H9 (cell line): ENCODE measurements at regions not wholly inside any gene's neighbourhood (a gene's known extent, or its start where the extent isn't known, plus 50 kb on each side); places are given as distances from the start of the nearest gene placed in this dataset.

Experiments
- DNase-seq: peaks from one replicate; pipeline ENCODE4 v3.0.0-alpha.2; 2017
- H2AFZ ChIP-seq: one replicate; pipeline ENCODE4 v1.6.1; 2013; ENCODE audit warnings: mild to moderate bottlenecking, low read length, control low read depth, moderate library complexity
- H2AK5ac ChIP-seq: 2 replicates; pipeline ENCODE4 v1.6.1; 2013; ENCODE audit warnings: low read length, control low read depth, mixed read lengths; ENCODE audit not compliant: insufficient read length
- H2BK120ac ChIP-seq: one replicate; pipeline ENCODE4 v1.6.1; 2013; ENCODE audit warnings: low read depth, mild to moderate bottlenecking, low read length, control low read depth, inconsistent platforms; ENCODE audit not compliant: poor library complexity, severe bottlenecking
- H2BK12ac ChIP-seq: 2 replicates; pipeline ENCODE4 v1.6.1; 2013; ENCODE audit warnings: low read length, control low read depth, mixed read lengths, low read depth; ENCODE audit not compliant: insufficient read length
- H2BK15ac ChIP-seq: 2 replicates; pipeline ENCODE4 v1.6.1; 2013; ENCODE audit warnings: low read depth, low read length, control low read depth
- H2BK20ac ChIP-seq: one replicate; pipeline ENCODE4 v1.6.1; 2013; ENCODE audit warnings: low read depth, mild to moderate bottlenecking, low read length, control low read depth, inconsistent platforms; ENCODE audit not compliant: poor library complexity, severe bottlenecking
- H2BK5ac ChIP-seq: 2 replicates; pipeline ENCODE4 v1.6.1; 2013; ENCODE audit warnings: low read length, control low read depth, mixed read lengths; ENCODE audit not compliant: insufficient read length
- H3K14ac ChIP-seq: 2 replicates; pipeline ENCODE4 v1.6.1; 2013; ENCODE audit warnings: low read length, control low read depth; ENCODE audit not compliant: insufficient read depth
- H3K18ac ChIP-seq: 2 replicates; pipeline ENCODE4 v1.6.1; 2013; ENCODE audit warnings: low read depth, mild to moderate bottlenecking, mixed read lengths, low read length, control low read depth; ENCODE audit not compliant: insufficient read length
- H3K23ac ChIP-seq: 2 replicates; pipeline ENCODE4 v1.6.1; 2013; ENCODE audit warnings: low read length, control low read depth, mixed read lengths, low read depth; ENCODE audit not compliant: insufficient read length
- H3K23me2 ChIP-seq: 2 replicates; pipeline ENCODE4 v1.6.1; 2013; ENCODE audit warnings: low read depth, mild to moderate bottlenecking, mixed read lengths, low read length, control low read depth; ENCODE audit not compliant: insufficient read length, poor library complexity, severe bottlenecking
- H3K27ac ChIP-seq: 2 replicates; pipeline ENCODE4 v1.5.1; 2013; ENCODE audit warnings: low read length, control low read depth, mixed read lengths, low read depth; ENCODE audit not compliant: insufficient read length
- H3K27me3 ChIP-seq: 2 replicates; pipeline ENCODE4 v1.6.1; 2013; ENCODE audit warnings: low read length, control low read depth, inconsistent platforms; ENCODE audit not compliant: insufficient read depth
- H3K4ac ChIP-seq: 2 replicates; pipeline ENCODE4 v1.6.1; 2013; ENCODE audit warnings: low read depth, mild to moderate bottlenecking, control low read depth, inconsistent platforms, low read length, moderate library complexity
- H3K4me1 ChIP-seq: 2 replicates; pipeline ENCODE4 v1.6.1; 2013; ENCODE audit warnings: low read length, control low read depth, inconsistent platforms; ENCODE audit not compliant: insufficient read depth
- H3K4me2 ChIP-seq: 2 replicates; pipeline ENCODE4 v1.6.1; 2013; ENCODE audit warnings: low read length, control low read depth, mixed read lengths; ENCODE audit not compliant: insufficient read length, insufficient read depth
- H3K56ac ChIP-seq: 2 replicates; pipeline ENCODE4 v1.6.1; 2013; ENCODE audit warnings: low read depth, mild to moderate bottlenecking, mixed read lengths, low read length, control low read depth; ENCODE audit not compliant: insufficient read length
- H3K79me1 ChIP-seq: 2 replicates; pipeline ENCODE4 v1.6.1; 2013; ENCODE audit warnings: low read depth, mild to moderate bottlenecking, moderate library complexity, low read length, control low read depth, inconsistent platforms; ENCODE audit not compliant: insufficient read depth, poor library complexity, severe bottlenecking
- H3K79me2 ChIP-seq: 2 replicates; pipeline ENCODE4 v1.6.1; 2013; ENCODE audit warnings: low read length, control low read depth, inconsistent platforms; ENCODE audit not compliant: insufficient read depth
- H3K9ac ChIP-seq: 2 replicates; pipeline ENCODE4 v1.6.1; 2013; ENCODE audit warnings: low read length, control low read depth, mixed read lengths; ENCODE audit not compliant: insufficient read length; ENCODE audit errors: extremely low read depth
- H3K9me3 ChIP-seq: one replicate; pipeline ENCODE4 v1.6.1; 2013; ENCODE audit warnings: low read depth, low read length, inconsistent platforms; ENCODE audit not compliant: control insufficient read depth
- H3T11ph ChIP-seq: one replicate; pipeline ENCODE4 v1.6.1; 2013; ENCODE audit warnings: mild to moderate bottlenecking, low read length, control low read depth, inconsistent platforms
- H4K20me1 ChIP-seq: one replicate; pipeline ENCODE4 v1.6.1; 2013; ENCODE audit not compliant: control insufficient read depth, insufficient read length, insufficient read depth
- H4K5ac ChIP-seq: 2 replicates; pipeline ENCODE4 v1.6.1; 2013; ENCODE audit warnings: low read depth, mild to moderate bottlenecking, mixed read lengths, low read length, control low read depth; ENCODE audit not compliant: insufficient read length
- H4K8ac ChIP-seq: replicated peaks from 2 replicates; pipeline ENCODE4 v1.6.1; 2013; ENCODE audit warnings: low read length, control low read depth, mixed read lengths, low read depth; ENCODE audit not compliant: insufficient read length
- H4K91ac ChIP-seq: 2 replicates; pipeline ENCODE4 v1.6.1; 2013; ENCODE audit warnings: low read depth, mild to moderate bottlenecking, moderate library complexity, mixed read lengths, low read length, control low read depth; ENCODE audit not compliant: insufficient read length
- H3K27ac Mint-ChIP-seq, 3 experiments: 2 replicates in 2 of 3; 3 replicates in 1 of 3; pipeline ENCODE4 v1.8.0; 2020 to 2021; ENCODE audit warnings: mixed read lengths in 3 of 3, mild to moderate bottlenecking in 1 of 3, moderate library complexity in 1 of 3
- H3K27me3 Mint-ChIP-seq: 2 replicates; pipeline ENCODE4 v1.8.0; 2021; ENCODE audit warnings: low read depth, mild to moderate bottlenecking, moderate library complexity, mixed read lengths
- H3K36me3 Mint-ChIP-seq, 3 experiments: 2 replicates in 2 of 3; 3 replicates in 1 of 3; pipeline ENCODE4 v1.8.0; 2020 to 2021; ENCODE audit warnings: low read depth in 3 of 3, mixed read lengths in 3 of 3; ENCODE audit not compliant: insufficient read depth in 1 of 3
- H3K4me1 Mint-ChIP-seq, 2 experiments: 2 replicates each; pipeline ENCODE4 v1.8.0; 2020; ENCODE audit warnings: mixed read lengths in 2 of 2
- H3K4me3 Mint-ChIP-seq, 2 experiments: 2 replicates in 1 of 2; 3 replicates in 1 of 2; pipeline ENCODE4 v1.8.0; 2020 to 2021; ENCODE audit warnings: mild to moderate bottlenecking in 2 of 2, mixed read lengths in 2 of 2, moderate library complexity in 1 of 2
- H3K9me3 Mint-ChIP-seq, 2 experiments: 2 replicates in 1 of 2; 3 replicates in 1 of 2; pipeline ENCODE4 v1.8.0; 2020; ENCODE audit warnings: mild to moderate bottlenecking in 2 of 2, mixed read lengths in 2 of 2, moderate library complexity in 1 of 2
- TF ChIP-seq, protein P1 (sequence below): fragments of 200-600 bp; sonication (generic); conservative IDR thresholded peaks from 3 replicates; pipeline ENCODE4 v1.8.0; 2021; ENCODE audit warnings: antibody characterized with exemption, mild to moderate bottlenecking

DNA sequence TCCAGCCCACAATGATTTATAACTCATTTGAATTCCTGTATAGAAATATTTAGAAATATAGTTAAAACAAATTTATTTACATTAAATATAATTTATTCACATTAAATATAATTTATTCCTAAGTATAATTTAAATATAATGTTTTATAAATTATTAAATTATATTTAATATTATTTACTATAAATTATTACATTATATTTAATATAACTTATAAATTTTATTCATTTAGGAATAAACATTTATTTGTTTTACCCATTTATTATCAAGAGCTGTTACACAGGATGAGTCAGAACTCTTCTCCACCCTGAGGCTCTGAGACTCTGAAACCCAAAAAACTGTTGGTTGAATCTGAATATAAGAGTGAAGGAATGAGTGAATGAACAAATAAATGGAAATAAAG is 170.9 kb upstream of the OBI1 start:
- no peaks in the 10 kb centered on the region for H3K4me1 Mint-ChIP-seq
- H3K79me2 ChIP-seq, result no peaks in the 10 kb centered on the region
- DNase-seq, result no peak

More for the DNA sequence above, 170.9 kb upstream of the OBI1 start:
- Histone ChIP-seq H2BK5ac (no peak overlapping the region), H3K79me1 (no peaks in the 10 kb centered on the region), H3K18ac (no peak overlapping the region), H2AK5ac (no peak overlapping the region), H4K8ac (no peak overlapping the region), H4K5ac (no peak overlapping the region), H2BK20ac (no peak overlapping the region), H3K56ac (no peak overlapping the region), H4K20me1 (no peaks in the 10 kb centered on the region), H2BK15ac (no peak overlapping the region), H3K4me1 (no peaks in the 10 kb centered on the region), H3K9me3 (no peaks in the 10 kb centered on the region), H3K14ac (no peak overlapping the region), H3K23me2 (no peaks in the 10 kb centered on the region), H3K4me2 (no peak overlapping the region), H2AFZ (no peak overlapping the region), H3K23ac (no peak overlapping the region), H3T11ph (no peak overlapping the region), H3K27me3 (no peaks in the 10 kb centered on the region), H2BK12ac (no peak overlapping the region), H4K91ac (no peak overlapping the region), H3K9ac (no peak overlapping the region), H2BK120ac (no peak overlapping the region), H3K27ac (no peak overlapping the region), H3K4ac (no peak overlapping the region)
- Mint-ChIP-seq H3K27me3 (peaks cover 2% of the 10 kb centered on the region; the same call in 1 of the 2 replicates), H3K9me3 (no peaks in the 10 kb centered on the region), H3K27ac (no peak overlapping the region), H3K4me3 (no peak overlapping the region), H3K36me3 (no peaks in the 10 kb centered on the region)
- TF ChIP-seq, protein P1, sequence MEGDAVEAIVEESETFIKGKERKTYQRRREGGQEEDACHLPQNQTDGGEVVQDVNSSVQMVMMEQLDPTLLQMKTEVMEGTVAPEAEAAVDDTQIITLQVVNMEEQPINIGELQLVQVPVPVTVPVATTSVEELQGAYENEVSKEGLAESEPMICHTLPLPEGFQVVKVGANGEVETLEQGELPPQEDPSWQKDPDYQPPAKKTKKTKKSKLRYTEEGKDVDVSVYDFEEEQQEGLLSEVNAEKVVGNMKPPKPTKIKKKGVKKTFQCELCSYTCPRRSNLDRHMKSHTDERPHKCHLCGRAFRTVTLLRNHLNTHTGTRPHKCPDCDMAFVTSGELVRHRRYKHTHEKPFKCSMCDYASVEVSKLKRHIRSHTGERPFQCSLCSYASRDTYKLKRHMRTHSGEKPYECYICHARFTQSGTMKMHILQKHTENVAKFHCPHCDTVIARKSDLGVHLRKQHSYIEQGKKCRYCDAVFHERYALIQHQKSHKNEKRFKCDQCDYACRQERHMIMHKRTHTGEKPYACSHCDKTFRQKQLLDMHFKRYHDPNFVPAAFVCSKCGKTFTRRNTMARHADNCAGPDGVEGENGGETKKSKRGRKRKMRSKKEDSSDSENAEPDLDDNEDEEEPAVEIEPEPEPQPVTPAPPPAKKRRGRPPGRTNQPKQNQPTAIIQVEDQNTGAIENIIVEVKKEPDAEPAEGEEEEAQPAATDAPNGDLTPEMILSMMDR, result no peak
